ENCODE measurements at regions not wholly inside any gene's neighbourhood (a gene's known extent, or its start where the extent isn't known, plus 50 kb on each side); places are given as distances from the start of the nearest gene placed in this dataset.

GRCh38 chr12:60522684-60523400 lies 927.0 kb downstream of the SLC16A7 start:
- no peak for DNase-seq (ENCODE audit: low read depth)
- H3K4me3 ChIP-seq (ENCODE audit: control insufficient read depth, low read depth, low read length) = no peak overlapping the region

GRCh38 chr12:60529261-60529660 lies 933.4 kb downstream of the SLC16A7 start:
- no peak overlapping the region for H3K4me3 ChIP-seq (ENCODE audit: control insufficient read depth, low read depth, low read length)
- TF ChIP-seq CTCF (conservative IDR thresholded peaks at IDR 0.05; ENCODE audit: control insufficient read depth, insufficient read depth, low read depth, low read length) = no peak
- no peak for DNase-seq (ENCODE audit: low read depth)

More at GRCh38 chr12:60522684-60523400, 927.0 kb downstream of the SLC16A7 start:
- TF ChIP-seq CTCF (conservative IDR thresholded peaks at IDR 0.05; ENCODE audit: control insufficient read depth, insufficient read depth, low read depth, low read length) = no peak

- H3K4me3 ChIP-seq (ENCODE audit: control insufficient read depth, low read depth, low read length) = no peak overlapping the region
- TF ChIP-seq CTCF (conservative IDR thresholded peaks at IDR 0.05; ENCODE audit: control insufficient read depth, insufficient read depth, low read depth, low read length) = no peak
- DNase-seq (ENCODE audit: low read depth) = no peak
Measured at GRCh38 chr12:60529723-60530122, 933.9 kb downstream of the SLC16A7 start.

- TF ChIP-seq CTCF (conservative IDR thresholded peaks at IDR 0.05; ENCODE audit: control insufficient read depth, insufficient read depth, low read depth, low read length) = no peak
- DNase-seq (ENCODE audit: low read depth) = no peak
- no peak overlapping the region for H3K4me3 ChIP-seq (ENCODE audit: control insufficient read depth, low read depth, low read length)
Measured at GRCh38 chr12:60535363-60535762, 939.5 kb downstream of the SLC16A7 start.

GRCh38 chr12:60539592-60539991 lies 943.8 kb downstream of the SLC16A7 start:
- no peak for TF ChIP-seq CTCF (conservative IDR thresholded peaks at IDR 0.05; ENCODE audit: control insufficient read depth, insufficient read depth, low read depth, low read length)
- DNase-seq (ENCODE audit: low read depth) = no peak

GRCh38 chr12:60568914-60569313 lies 973.1 kb downstream of the SLC16A7 start:
- no peak overlapping the region for H3K4me3 ChIP-seq (ENCODE audit: control insufficient read depth, low read depth, low read length)
- DNase-seq (ENCODE audit: low read depth) = no peak
- no peak for TF ChIP-seq CTCF (conservative IDR thresholded peaks at IDR 0.05; ENCODE audit: control insufficient read depth, insufficient read depth, low read depth, low read length)

More at GRCh38 chr12:60539592-60539991, 943.8 kb downstream of the SLC16A7 start:
- no peak overlapping the region for H3K4me3 ChIP-seq (ENCODE audit: control insufficient read depth, low read depth, low read length)

Data from fibroblast of mammary gland (primary cell).